Mesendoderm (in vitro differentiated cells): ENCODE measurements at regions not wholly inside any gene's neighbourhood (a gene's known extent, or its start where the extent isn't known, plus 50 kb on each side); places are given as distances from the start of the nearest gene placed in this dataset.
A peak's percentile ranks its signal among the peaks of the same experiment; 100 is the strongest.

Experiments used
- DNase-seq: peaks from one replicate; pipeline ENCODE4 v3.0.0; 2013
- H2AK5ac ChIP-seq: 2 replicates; pipeline ENCODE4 v1.6.1; 2013; ENCODE audit warnings: low read length, inconsistent platforms
- H2BK120ac ChIP-seq: 2 replicates; pipeline ENCODE4 v1.6.1; 2013; ENCODE audit warnings: low read depth, mild to moderate bottlenecking, low read length, moderate library complexity, mixed read lengths
- H2BK15ac ChIP-seq: replicated peaks from 2 replicates; pipeline ENCODE4 v1.6.1; 2013; ENCODE audit warnings: low read depth, mild to moderate bottlenecking, moderate library complexity
- H2BK5ac ChIP-seq: 2 replicates; pipeline ENCODE4 v1.6.1; 2013; ENCODE audit warnings: low read length, inconsistent platforms
- H3K18ac ChIP-seq: 2 replicates; pipeline ENCODE4 v1.6.1; 2013; ENCODE audit warnings: mild to moderate bottlenecking, low read length, mixed read lengths
- H3K23ac ChIP-seq: one replicate; pipeline ENCODE4 v1.6.1; 2013; ENCODE audit warnings: low read length
- H3K27ac ChIP-seq: 2 replicates; pipeline ENCODE4 v1.5.1; 2013; ENCODE audit warnings: low read depth, mild to moderate bottlenecking, inconsistent platforms, low read length, moderate library complexity
- H3K27me3 ChIP-seq: 2 replicates; pipeline ENCODE4 v1.6.1; 2013; ENCODE audit warnings: low read length, control low read depth, mild to moderate bottlenecking, inconsistent platforms; ENCODE audit not compliant: insufficient read depth, poor library complexity
- H3K36me3 ChIP-seq: 2 replicates; pipeline ENCODE4 v1.6.1; 2013; ENCODE audit warnings: low read length, inconsistent platforms; ENCODE audit not compliant: control insufficient read depth, insufficient read depth
- H3K4ac ChIP-seq: one replicate; pipeline ENCODE4 v1.6.1; 2013; ENCODE audit warnings: low read depth, mild to moderate bottlenecking, low read length, moderate library complexity
- H3K4me1 ChIP-seq: 2 replicates; pipeline ENCODE4 v1.6.1; 2013; ENCODE audit warnings: low read depth, low read length, inconsistent platforms; ENCODE audit not compliant: control insufficient read depth
- H3K4me2 ChIP-seq: 2 replicates; pipeline ENCODE4 v1.6.1; 2013; ENCODE audit warnings: low read length
- H3K4me3 ChIP-seq: 2 replicates; pipeline ENCODE4 v1.5.1; 2013; ENCODE audit warnings: mild to moderate bottlenecking, low read length
- H3K56ac ChIP-seq: one replicate; pipeline ENCODE4 v1.6.1; 2013; ENCODE audit warnings: low read length
- H3K79me1 ChIP-seq: 2 replicates; pipeline ENCODE4 v1.6.1; 2013; ENCODE audit warnings: low read length, inconsistent platforms
- H3K79me2 ChIP-seq: 2 replicates; pipeline ENCODE4 v1.6.1; 2013; ENCODE audit warnings: mild to moderate bottlenecking, low read length; ENCODE audit not compliant: control insufficient read depth, insufficient read depth
- H3K9ac ChIP-seq: 2 replicates; pipeline ENCODE4 v1.6.1; 2013; ENCODE audit warnings: low read length, inconsistent platforms
- H4K5ac ChIP-seq: one replicate; pipeline ENCODE4 v1.6.1; 2013; ENCODE audit warnings: low read length
- H4K8ac ChIP-seq: one replicate; pipeline ENCODE4 v1.6.1; 2013; ENCODE audit warnings: low read depth, mild to moderate bottlenecking, control low read depth, low read length, moderate library complexity
- WGBS: extraction: QIAGEN DNeasy Blood & Tissue Kit; methylation state at CpG from one replicate; pipeline ENCODE4 v1.1.7; 2013; ENCODE audit warnings: low lambda C conversion rate, missing lambda C conversion rate; ENCODE audit not compliant: insufficient coverage; ENCODE audit errors: extremely low coverage; 5-methylcytosine and 5-hydroxymethylcytosine counted together

DNA sequence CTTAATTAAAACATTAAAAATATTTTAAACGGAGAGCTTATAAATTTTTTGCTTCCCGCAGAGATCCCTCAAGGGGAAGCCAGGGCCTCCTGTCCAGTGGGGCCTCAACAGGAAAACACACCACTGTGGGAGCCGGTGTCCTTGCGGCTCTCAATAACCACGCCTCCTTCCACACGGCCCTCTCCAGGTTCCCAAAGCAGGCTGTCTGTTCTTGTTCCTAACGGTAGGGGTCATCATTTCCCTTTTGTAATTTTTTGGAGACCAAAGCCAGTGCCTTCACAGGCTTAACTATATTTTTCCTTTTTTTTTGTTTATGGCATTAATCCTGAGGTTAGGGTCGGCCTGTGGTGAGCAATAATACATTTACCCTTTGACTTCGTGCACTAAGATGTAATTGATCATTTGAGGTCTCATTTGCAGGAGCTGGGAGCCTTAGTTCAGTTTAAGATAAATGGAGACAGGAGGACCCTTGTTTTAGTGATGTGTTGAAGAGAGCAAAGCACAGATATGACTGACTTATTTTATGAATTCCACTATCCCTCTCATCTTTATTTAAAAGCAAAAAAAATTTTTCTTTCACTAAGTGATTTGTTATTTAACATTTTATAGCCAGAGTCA lies 77.5 kb upstream of the N4BP1 start:
- no peak overlapping the region for H4K8ac ChIP-seq
- H3K79me2 ChIP-seq: no peaks in the 10 kb centered on the region
- WGBS: no CpG with 5 or more reads among the region's 9 CpGs
- no peak overlapping the region for H3K9ac ChIP-seq
- no peak overlapping the region for H3K4ac ChIP-seq
- H3K27ac ChIP-seq: no peak overlapping the region
- peak; percentile 78 for DNase-seq
- H3K56ac ChIP-seq: no peak overlapping the region
- H3K18ac ChIP-seq: no peak overlapping the region
- no peaks in the 10 kb centered on the region for H3K4me1 ChIP-seq
- no peaks in the 10 kb centered on the region for H3K27me3 ChIP-seq
- no peak overlapping the region for H2BK120ac ChIP-seq
- no peak overlapping the region for H3K23ac ChIP-seq
- no peak overlapping the region for H2BK5ac ChIP-seq
- H3K79me1 ChIP-seq: no peaks in the 10 kb centered on the region
- H3K36me3 ChIP-seq: no peaks in the 10 kb centered on the region
- no peak overlapping the region for H4K5ac ChIP-seq
- H3K4me2 ChIP-seq: no peak overlapping the region
- no peak overlapping the region for H2BK15ac ChIP-seq
- H2AK5ac ChIP-seq: no peak overlapping the region
- no peak overlapping the region for H3K4me3 ChIP-seq

GRCh38 chr16:48684148-48684547 lies 74.2 kb upstream of the N4BP1 start:
- Histone ChIP-seq H3K27ac (no peak overlapping the region), H2BK15ac (no peak overlapping the region), H2AK5ac (no peak overlapping the region), H3K4me3 (no peak overlapping the region), H4K8ac (no peak overlapping the region), H2BK5ac (no peak overlapping the region), H3K9ac (no peak overlapping the region), H3K23ac (no peak overlapping the region), H3K4me1 (no peaks in the 10 kb centered on the region), H3K4ac (no peak overlapping the region), H3K56ac (no peak overlapping the region), H3K4me2 (no peak overlapping the region), H4K5ac (no peak overlapping the region), H3K36me3 (no peaks in the 10 kb centered on the region), H2BK120ac (no peak overlapping the region), H3K18ac (no peak overlapping the region), H3K79me2 (no peaks in the 10 kb centered on the region), H3K27me3 (no peaks in the 10 kb centered on the region), H3K79me1 (no peaks in the 10 kb centered on the region)
- WGBS: no CpG with 5 or more reads among the region's 2 CpGs
- DNase-seq: no peak

- Histone ChIP-seq H3K18ac (no peak overlapping the region), H3K4ac (no peak overlapping the region), H3K4me1 (no peaks in the 10 kb centered on the region), H3K23ac (no peak overlapping the region), H3K4me2 (no peak overlapping the region), H3K36me3 (no peaks in the 10 kb centered on the region), H3K27me3 (no peaks in the 10 kb centered on the region), H3K79me2 (no peaks in the 10 kb centered on the region), H4K8ac (no peak overlapping the region), H2AK5ac (no peak overlapping the region), H3K79me1 (no peaks in the 10 kb centered on the region), H3K27ac (no peak overlapping the region), H2BK120ac (no peak overlapping the region), H3K9ac (no peak overlapping the region), H2BK5ac (no peak overlapping the region), H4K5ac (no peak overlapping the region), H3K56ac (no peak overlapping the region), H2BK15ac (no peak overlapping the region), H3K4me3 (no peak overlapping the region)
- DNase-seq: no peak
- no CpG with 5 or more reads among the region's 3 CpGs for WGBS
Observed at GRCh38 chr16:48682971-48683370, 73.0 kb upstream of the N4BP1 start.

DNA sequence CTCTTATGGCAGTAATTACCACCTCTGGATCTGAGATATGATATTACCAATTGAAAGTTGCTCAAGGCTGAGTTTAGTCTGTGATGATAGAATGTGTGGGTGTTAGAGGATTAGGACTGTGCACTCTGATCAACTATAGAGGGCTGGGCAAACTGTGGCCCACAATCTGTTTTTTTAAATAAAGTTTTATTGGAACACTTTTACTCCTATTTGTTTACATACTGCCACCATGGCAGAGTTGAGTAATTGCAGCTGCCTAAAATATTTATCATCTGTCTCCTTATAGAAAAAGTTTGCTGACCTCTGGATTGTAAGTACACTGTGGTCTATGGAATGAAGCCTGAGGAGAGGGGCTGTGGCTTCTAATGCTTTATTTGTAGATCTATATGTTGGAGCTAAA lies 71.5 kb upstream of the N4BP1 start:
- DNase-seq: no peak
- H3K27me3 ChIP-seq: no peaks in the 10 kb centered on the region

GRCh38 chr16:48680881-48681280 lies 70.9 kb upstream of the N4BP1 start:
- Histone ChIP-seq H4K5ac (no peak overlapping the region), H2BK15ac (no peak overlapping the region), H4K8ac (no peak overlapping the region), H3K27ac (no peak overlapping the region), H3K23ac (no peak overlapping the region), H2BK120ac (no peak overlapping the region), H3K4me2 (no peak overlapping the region), H2BK5ac (no peak overlapping the region), H3K79me1 (no peaks in the 10 kb centered on the region), H3K9ac (no peak overlapping the region), H3K4me3 (no peak overlapping the region), H3K4ac (no peak overlapping the region), H3K79me2 (no peaks in the 10 kb centered on the region), H3K36me3 (no peaks in the 10 kb centered on the region), H2AK5ac (no peak overlapping the region), H3K18ac (no peak overlapping the region), H3K4me1 (no peaks in the 10 kb centered on the region), H3K27me3 (no peaks in the 10 kb centered on the region), H3K56ac (no peak overlapping the region)
- no CpG with 5 or more reads among the region's 3 CpGs for WGBS
- no peak for DNase-seq

More for the DNA sequence above, 71.5 kb upstream of the N4BP1 start:
- Histone ChIP-seq H3K23ac (no peak overlapping the region), H2BK5ac (no peak overlapping the region), H3K79me1 (no peaks in the 10 kb centered on the region), H3K9ac (no peak overlapping the region), H4K5ac (no peak overlapping the region), H2BK120ac (no peak overlapping the region), H3K4ac (no peak overlapping the region), H3K36me3 (no peaks in the 10 kb centered on the region), H2AK5ac (no peak overlapping the region), H4K8ac (no peak overlapping the region), H3K4me3 (no peak overlapping the region), H3K4me2 (no peak overlapping the region), H3K18ac (no peak overlapping the region), H3K4me1 (no peaks in the 10 kb centered on the region), H2BK15ac (no peak overlapping the region), H3K79me2 (no peaks in the 10 kb centered on the region), H3K56ac (no peak overlapping the region), H3K27ac (no peak overlapping the region)

DNA sequence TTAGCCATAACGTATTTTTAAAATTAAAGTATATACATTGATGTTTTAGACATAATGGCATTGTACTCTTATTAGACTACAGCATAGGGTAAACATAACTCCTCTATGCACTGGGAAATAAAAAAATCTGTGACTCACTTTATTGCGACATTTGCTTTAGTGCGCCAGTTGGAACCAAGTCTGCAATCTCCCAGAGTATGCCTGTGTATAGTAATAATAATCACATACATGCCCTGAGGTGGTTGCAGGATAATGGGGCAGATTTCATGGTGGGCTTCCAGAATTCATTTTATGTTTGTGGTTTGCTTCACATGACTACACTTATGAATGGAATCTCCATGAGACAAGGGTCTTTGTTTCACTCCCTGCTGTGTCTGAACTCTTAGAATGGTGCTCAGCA lies 66.9 kb upstream of the N4BP1 start:
- DNase-seq: no peak
- Histone ChIP-seq H2BK5ac (no peak overlapping the region), H3K27ac (no peak overlapping the region), H3K36me3 (no peaks in the 10 kb centered on the region), H3K4ac (no peak overlapping the region), H3K4me2 (no peak overlapping the region), H4K8ac (no peak overlapping the region), H3K4me1 (no peaks in the 10 kb centered on the region), H3K4me3 (no peak overlapping the region), H3K79me1 (no peaks in the 10 kb centered on the region), H3K18ac (no peak overlapping the region), H3K56ac (no peak overlapping the region), H3K9ac (no peak overlapping the region), H2AK5ac (no peak overlapping the region), H2BK15ac (no peak overlapping the region), H3K27me3 (no peaks in the 10 kb centered on the region), H3K79me2 (no peaks in the 10 kb centered on the region), H2BK120ac (no peak overlapping the region), H3K23ac (no peak overlapping the region), H4K5ac (no peak overlapping the region)
- WGBS: no CpG with 5 or more reads among the region's 3 CpGs
